ENCODE measurements at regions not wholly inside any gene's neighbourhood (a gene's known extent, or its start where the extent isn't known, plus 50 kb on each side); places are given as distances from the start of the nearest gene placed in this dataset.

- no peak for DNase-seq
Observed at GRCh38 chr2:34907812-34908211, 1308.7 kb upstream of the FAM98A start.

- DNase-seq: no peak
Observed at GRCh38 chr2:34901739-34902138, 1302.6 kb upstream of the FAM98A start.

DNA sequence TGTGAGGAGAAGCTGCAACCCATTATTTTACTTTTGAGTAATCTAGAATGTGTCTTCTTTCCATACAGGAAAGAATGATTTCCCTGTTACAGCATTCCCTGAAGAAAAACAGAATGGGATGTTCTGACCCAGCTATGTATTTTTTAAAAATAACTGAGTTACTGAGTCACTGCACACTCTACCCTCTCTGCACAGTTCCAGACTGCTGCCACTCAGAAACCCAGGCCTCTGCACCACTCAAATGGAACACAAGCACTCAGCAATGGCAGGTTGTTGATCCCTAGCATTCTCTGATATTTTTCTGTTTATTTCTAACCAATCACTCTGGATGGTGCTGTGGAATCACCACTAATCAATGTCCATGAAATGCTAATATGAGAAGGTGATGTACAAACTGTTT is 1300.0 kb upstream of the FAM98A start:
- no peak for DNase-seq

DNA sequence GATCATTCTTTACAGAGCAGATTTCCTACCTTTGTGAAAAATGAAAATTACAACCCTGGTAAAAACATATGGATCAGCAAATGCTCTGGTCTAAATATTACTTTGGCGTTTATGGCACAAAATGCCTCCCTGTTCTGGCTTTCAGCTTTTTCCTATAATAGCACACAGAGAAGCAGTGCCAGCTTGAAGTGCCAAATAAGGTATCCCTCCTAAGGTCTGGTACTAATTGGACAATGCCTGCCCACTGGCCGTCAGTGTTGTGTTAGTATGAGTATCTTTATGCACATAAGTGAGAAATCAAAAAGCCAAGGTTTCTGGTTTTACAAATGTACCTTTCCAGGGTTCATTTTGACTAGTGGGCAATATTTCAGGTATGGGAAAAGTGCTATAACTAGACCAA is 1293.7 kb upstream of the FAM98A start:
- DNase-seq: no peak

- DNase-seq: no peak
Observed at GRCh38 chr2:34892256-34892655, 1293.2 kb upstream of the FAM98A start.

- no peak for DNase-seq
Observed at GRCh38 chr2:34875091-34875745, 1276.1 kb upstream of the FAM98A start.

- no peak for DNase-seq
Observed at GRCh38 chr2:34853646-34854045, 1254.5 kb upstream of the FAM98A start.

DNA sequence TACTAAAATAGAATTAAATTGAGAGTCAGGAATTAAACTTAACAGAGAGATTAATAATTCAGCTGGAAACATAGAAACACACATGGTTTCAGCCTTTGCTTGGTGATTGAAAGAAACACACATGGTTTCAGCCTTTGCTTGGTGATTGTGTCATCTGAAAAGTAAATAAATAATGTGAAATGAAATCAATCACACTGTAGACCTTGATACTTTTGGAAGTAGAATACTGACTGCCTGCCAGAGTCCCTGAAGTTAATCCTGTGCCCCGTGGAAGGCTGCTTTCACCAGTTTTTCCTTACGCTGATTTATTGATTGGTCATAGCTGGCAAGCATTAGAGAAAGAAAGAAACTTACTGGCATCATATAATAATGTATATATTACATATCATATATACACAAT is 1252.7 kb upstream of the FAM98A start:
- no peak for DNase-seq

DNA sequence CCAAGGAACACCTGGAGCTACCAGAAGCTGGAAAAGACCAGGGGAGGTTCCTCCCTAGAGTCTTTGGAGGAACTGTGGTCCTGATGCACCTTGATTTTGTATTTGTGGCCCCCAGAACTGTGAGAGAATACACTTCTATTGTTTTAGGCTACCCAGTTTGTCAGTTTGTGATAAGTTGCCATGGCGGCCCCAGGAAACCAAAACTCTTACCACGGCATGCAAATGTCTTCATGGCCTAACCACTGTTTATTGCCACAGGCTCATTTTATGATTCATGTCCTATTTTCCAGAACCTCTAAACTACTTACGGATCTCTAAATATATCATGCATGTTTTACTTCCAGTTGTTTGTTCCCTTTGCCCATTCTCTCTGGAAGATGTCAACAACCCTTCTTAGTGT is 1250.7 kb upstream of the FAM98A start:
- DNase-seq: no peak

DNA sequence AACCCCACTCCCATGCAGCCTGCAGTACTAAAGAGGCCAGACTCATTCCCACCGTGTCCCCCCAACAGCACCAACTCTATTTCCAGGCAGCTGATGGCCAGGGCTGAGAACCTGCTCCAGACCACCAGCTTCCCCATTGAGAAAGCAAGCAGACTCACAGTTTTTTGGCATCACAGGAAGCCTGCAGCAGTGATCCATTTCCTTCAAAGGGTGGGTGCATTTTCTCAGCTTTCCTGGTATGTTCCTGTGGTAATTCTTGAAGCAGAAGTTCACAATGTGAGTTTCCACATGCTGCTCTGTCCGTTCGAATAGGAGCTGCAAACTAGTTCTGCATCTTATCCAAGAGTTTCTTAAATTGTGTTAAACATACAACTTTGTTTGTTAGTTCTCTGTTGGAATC is 1249.6 kb upstream of the FAM98A start:
- no peak for DNase-seq

- DNase-seq: no peak
Observed at GRCh38 chr2:34848132-34848531, 1249.0 kb upstream of the FAM98A start.

- DNase-seq: no peak
Observed at GRCh38 chr2:34844629-34845028, 1245.5 kb upstream of the FAM98A start.

DNA sequence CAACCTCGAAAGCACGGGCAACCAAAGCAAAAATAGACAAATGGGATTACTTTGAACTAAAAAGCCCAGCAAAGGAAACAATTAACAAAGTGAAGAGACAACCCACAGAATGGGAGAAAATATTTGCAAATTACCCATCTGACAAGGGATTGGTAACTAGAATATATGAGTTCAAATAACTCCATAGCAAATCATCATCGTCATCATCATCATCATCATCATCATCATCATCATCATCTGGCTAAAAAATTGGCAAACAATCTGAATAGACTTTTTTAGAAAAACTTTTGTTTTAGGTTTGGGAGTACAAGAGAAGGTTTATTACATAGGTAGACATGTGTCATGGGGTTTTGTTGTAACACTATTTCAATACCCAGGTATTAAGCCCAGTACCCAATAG is 1239.3 kb upstream of the FAM98A start:
- no peak for DNase-seq

DNA sequence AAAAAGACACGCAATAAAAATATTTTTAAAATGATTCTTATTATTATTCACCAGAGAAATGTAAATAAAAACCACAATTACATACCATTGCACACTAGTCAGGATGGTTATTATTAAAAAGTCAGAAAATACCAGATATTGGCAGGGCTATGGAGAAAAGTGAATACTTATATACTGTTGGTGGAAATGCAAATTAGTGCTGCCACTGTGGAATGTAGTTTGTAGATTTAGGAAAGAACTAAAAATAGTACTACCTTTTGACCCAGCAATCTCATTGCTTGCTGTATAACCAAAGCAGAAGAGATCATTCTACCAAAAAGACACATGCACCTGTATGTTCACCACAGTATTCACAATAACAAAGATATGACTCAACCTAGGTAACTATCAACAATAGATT is 1237.3 kb upstream of the FAM98A start:
- no peak for DNase-seq

- DNase-seq: no peak
Observed at GRCh38 chr2:34831096-34831495, 1232.0 kb upstream of the FAM98A start.

GRCh38 chr2:34828481-34828880 is 1229.4 kb upstream of the FAM98A start:
- no peak for DNase-seq

DNA sequence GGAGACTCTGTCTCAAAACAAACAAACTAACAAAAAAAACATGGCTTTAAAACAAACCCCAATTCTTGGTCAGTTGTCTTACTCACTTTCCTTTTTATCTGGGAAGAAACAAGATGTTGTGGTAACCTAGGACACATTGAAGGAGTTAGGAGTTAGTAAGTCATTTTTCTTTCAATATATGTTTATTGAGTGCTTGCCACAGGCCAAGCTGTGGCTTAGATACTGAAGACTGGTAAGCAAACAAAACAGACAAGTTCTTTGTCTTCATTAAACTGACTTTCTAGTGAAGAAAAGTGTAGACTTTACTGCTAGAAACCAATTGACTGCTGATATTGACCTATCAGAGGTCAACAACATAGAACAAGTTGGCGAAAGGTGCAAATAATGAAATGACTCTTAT is 1228.3 kb upstream of the FAM98A start:
- DNase-seq: no peak

DNA sequence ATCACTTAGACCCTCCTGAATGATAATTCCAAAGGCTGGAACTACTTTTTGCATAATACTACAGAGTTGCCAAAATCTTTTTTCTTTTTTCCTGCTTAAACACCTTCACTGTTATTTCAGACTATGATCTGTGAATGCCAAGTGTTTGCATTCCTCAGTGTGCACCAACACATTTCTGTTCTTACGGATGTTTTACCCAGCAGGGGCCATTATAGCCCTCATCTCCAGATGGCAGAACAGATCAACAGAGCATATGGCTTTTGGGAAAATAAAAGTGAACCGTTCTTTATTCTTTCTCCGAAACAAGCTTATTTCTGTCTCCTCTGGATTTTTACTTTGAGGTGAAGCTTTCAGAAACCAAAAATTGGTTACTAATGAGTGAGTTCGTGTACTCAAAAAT is 1226.6 kb upstream of the FAM98A start:
- no peak for DNase-seq

DNA sequence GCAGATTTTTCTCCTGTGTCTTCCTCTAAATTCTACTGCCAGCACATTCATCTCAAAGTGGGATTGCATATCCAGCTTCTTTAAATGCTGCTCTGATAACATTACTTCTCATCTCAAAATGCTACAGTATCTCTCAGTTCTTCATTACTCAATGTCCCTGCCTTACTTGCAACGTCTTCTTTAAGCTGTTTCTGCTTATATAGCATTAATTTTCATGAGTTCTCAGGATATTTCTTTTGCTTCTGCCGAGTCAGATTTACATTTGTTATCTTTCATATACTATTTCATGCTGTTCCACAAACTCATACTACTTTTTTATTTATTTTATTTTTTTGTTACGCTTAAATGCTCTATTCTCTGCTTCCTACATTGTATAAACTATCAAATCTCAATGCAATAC is 1223.5 kb upstream of the FAM98A start:
- DNase-seq: no peak

DNA sequence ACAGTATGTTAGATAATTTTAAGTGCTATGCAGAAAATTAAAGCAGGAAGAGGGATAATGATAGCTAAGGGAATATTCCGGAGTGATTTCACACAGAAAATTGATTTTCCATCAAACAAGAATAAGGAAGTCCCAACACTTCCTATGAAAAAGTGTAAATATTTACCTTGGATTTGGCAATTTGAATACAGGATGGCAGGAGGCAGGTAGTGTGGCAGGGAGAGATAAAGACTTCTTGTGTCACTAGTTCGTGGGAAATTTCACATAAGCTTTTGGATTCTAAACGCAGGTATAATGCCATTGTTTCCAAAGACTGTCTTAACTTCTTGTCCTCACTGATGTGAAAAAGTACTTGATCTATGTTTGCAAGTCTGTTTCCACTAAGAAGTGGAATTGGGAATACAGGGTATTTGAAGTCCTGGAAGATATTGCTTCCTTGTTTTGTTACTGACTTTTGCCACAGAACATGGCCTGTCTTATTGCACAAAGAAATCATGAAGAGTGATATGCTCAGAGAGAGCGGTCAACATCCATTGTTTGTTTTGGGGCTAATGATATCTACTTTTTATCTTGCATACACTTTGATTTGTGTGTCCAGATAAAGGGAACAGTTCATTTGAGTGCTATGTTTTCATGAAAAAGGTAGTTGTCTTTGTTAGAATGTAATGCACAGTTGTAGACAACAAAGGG is 1216.1 kb upstream of the FAM98A start:
- no peak for DNase-seq

- no peak for DNase-seq
Observed at GRCh38 chr2:34810456-34810855, 1211.4 kb upstream of the FAM98A start.

GRCh38 chr2:34808426-34808825 is 1209.3 kb upstream of the FAM98A start:
- DNase-seq: no peak

GRCh38 chr2:34806891-34807290 is 1207.8 kb upstream of the FAM98A start:
- DNase-seq: no peak

DNA sequence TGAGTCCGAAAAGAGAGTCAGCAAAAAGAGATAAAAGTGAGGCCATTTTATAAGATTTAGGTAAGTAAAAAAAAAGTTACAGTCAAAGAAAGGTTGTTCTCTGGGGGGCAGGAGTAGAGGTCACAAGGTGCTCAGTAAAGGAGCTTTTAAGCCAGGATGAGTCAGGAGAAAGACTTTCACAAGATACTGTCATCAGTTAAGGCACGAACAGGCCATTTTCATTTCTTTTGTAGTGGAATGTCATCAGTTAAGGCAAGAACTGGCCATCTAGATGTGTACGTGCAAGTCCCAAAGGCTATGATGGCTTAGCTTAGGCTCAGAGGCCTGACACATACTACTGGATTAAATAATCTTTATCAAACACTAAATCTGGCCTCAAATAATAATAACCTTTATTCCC is 1207.3 kb upstream of the FAM98A start:
- DNase-seq: no peak

- DNase-seq: no peak
Observed at GRCh38 chr2:34799556-34799955, 1200.5 kb upstream of the FAM98A start.

Data from effector CD4-positive, alpha-beta T cell (primary cell).